ENCODE measurements at regions not wholly inside any gene's neighbourhood (a gene's known extent, or its start where the extent isn't known, plus 50 kb on each side); places are given as distances from the start of the nearest gene placed in this dataset.

DNA sequence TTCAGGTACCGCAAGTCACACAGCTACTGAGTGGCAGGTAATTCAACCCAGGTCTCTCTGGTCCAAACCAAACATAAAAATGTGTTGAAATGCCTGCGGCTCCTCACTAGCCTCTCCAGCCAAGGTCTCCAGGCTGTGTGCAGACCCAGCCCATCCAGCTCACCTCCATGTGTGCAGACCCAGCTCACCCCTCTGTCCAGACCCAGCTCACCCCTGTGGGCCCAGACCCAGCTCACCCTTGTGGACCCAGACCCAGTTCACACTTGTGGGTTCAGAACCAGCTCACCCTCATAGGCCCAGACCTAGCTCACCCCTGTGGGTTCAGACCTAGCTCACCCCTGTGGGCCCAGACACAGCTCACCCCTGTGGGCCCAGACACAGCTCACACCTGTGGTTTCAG, 188.0 kb upstream of the ADCY2 start:
- CTCF ChIA-PET: interaction anchor here (0.8 kb wide), 1 partner anchor 37 kb away, joined by 3 read pairs; no protein-coding TSS in a partner anchor
- DNase-seq (ENCODE audit: extremely low spot score): no peak
- no peak for TF ChIP-seq CTCF (IDR thresholded peaks at IDR 0.05; ENCODE audit: control extremely low read depth, extremely low read depth, low read depth, missing control alignments)
- POLR2A ChIA-PET: no interaction called here

DNA sequence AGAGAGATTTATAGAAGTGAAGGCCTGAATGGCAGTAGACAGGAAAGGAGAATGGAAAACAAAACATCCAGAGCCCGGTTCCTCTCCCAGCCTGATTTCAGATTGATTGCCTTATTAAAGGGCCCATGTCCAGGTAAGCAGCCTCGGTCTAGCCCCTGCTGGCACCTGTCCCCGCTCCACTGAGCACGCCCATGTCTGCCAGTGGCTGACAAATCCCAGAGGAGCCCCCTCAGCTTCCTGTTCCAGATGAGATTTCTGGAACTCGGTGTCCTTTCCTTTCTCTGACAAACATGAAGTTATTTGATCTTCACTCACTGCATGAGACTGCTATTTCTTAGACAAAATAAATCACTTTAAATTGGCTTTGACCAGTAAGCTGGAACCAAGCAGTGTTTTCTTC, 187.0 kb upstream of the ADCY2 start:
- CTCF ChIA-PET: no interaction called here
- no peak for TF ChIP-seq CTCF (IDR thresholded peaks at IDR 0.05; ENCODE audit: control extremely low read depth, extremely low read depth, low read depth, missing control alignments)
- POLR2A ChIA-PET: no interaction called here
- DNase-seq (ENCODE audit: extremely low spot score): no peak

- POLR2A ChIA-PET: no interaction called here
- CTCF ChIA-PET: no interaction called here
- no peak for DNase-seq (ENCODE audit: extremely low spot score)
- TF ChIP-seq CTCF (IDR thresholded peaks at IDR 0.05; ENCODE audit: control extremely low read depth, extremely low read depth, low read depth, missing control alignments): no peak
These were observed 186.3 kb upstream of the ADCY2 start for GRCh38 chr5:7209658-7210057.

GRCh38 chr5:7210549-7210948, 185.4 kb upstream of the ADCY2 start:
- TF ChIP-seq CTCF (IDR thresholded peaks at IDR 0.05; ENCODE audit: control extremely low read depth, extremely low read depth, low read depth, missing control alignments): no peak
- POLR2A ChIA-PET: no interaction called here
- CTCF ChIA-PET: interaction anchor here (0.7 kb wide), 1 partner anchor 9 kb away, joined by 3 read pairs; no protein-coding TSS in a partner anchor
- no peak for DNase-seq (ENCODE audit: extremely low spot score)

- ChIA-PET POLR2A (no interaction called here), CTCF (interaction anchor here (1.6 kb wide), 1 partner anchor 12 kb away, joined by 4 read pairs; no protein-coding TSS in a partner anchor)
- no peak for TF ChIP-seq CTCF (IDR thresholded peaks at IDR 0.05; ENCODE audit: control extremely low read depth, extremely low read depth, low read depth, missing control alignments)
- no peak for DNase-seq (ENCODE audit: extremely low spot score)
These were observed 182.4 kb upstream of the ADCY2 start for GRCh38 chr5:7213525-7213924.

- TF ChIP-seq CTCF (IDR thresholded peaks at IDR 0.05; ENCODE audit: control extremely low read depth, extremely low read depth, low read depth, missing control alignments): no peak
- ChIA-PET CTCF (interaction anchor here (1.6 kb wide), 1 partner anchor 13 kb away, joined by 4 read pairs; no protein-coding TSS in a partner anchor), POLR2A (interaction anchor here (0.6 kb wide), 1 partner anchor 441 kb away, joined by 3 read pairs; no protein-coding TSS in a partner anchor)
- no peak for DNase-seq (ENCODE audit: extremely low spot score)
These were observed 181.0 kb upstream of the ADCY2 start for GRCh38 chr5:7214906-7215416.

Data from GM10248 (cell line).